HG02610 (cell line): ENCODE measurements at regions not wholly inside any gene's neighbourhood (a gene's known extent, or its start where the extent isn't known, plus 50 kb on each side); places are given as distances from the start of the nearest gene placed in this dataset.

Experiments
- ATAC-seq: cut with Tn5 transposase; IDR thresholded peaks from one replicate; pipeline ENCODE4 v1.9.1; 2021; ENCODE audit warnings: mild to moderate bottlenecking, moderate library complexity; ENCODE audit not compliant: unreplicated experiment

DNA sequence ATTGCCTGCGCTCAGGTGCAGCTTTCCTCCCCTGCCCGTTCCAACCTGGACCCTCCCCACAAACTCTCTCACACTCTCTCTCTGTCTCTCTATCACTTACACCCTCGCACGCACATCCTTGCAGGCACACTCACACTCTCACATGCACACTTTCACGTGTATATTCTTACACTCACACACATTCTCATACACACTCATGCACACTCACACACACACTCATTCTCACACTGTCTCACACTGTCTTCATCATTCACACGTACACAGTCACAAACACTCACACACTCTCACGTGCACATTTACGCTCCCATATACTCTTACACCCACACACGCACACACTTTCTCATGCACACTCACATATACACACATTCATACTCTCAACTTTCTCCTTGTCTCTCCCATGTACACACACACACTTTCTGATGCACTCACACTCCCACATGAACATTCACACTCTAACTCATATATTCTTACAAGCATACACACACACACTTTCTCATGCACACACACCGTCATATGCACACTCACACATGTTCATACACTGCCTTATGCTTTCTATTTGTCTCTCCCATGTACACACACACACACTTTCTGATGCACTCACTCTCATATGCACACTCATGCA lies 229.3 kb downstream of the SNX18 start:
- no peak for ATAC-seq

- ATAC-seq, result no peak
These were observed 228.8 kb downstream of the SNX18 start for GRCh38 chr5:54746346-54746745.

GRCh38 chr5:54745599-54745998 lies 228.0 kb downstream of the SNX18 start:
- ATAC-seq, result no peak

- peak; percentile 86 for ATAC-seq
These were observed 226.6 kb downstream of the SNX18 start for GRCh38 chr5:54743997-54744788.

DNA sequence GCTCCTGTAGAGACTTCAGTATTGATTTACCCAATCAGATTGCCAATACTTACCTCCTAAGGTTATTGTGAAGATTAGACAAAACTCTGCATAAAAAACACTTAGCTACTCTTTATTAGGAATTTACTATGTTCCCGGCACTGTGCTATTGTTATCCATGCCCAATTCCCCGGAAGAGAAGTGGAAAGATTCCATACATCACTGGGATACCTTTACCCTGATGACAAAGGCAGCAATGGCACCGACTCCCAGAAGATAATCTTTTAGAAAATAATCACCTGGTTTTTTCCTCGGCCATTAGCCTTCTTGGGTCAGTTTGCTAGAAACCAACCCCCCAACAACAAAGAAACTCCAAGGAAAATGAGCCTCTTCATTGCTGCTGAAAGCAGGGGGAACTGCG lies 226.0 kb downstream of the SNX18 start:
- no peak for ATAC-seq

DNA sequence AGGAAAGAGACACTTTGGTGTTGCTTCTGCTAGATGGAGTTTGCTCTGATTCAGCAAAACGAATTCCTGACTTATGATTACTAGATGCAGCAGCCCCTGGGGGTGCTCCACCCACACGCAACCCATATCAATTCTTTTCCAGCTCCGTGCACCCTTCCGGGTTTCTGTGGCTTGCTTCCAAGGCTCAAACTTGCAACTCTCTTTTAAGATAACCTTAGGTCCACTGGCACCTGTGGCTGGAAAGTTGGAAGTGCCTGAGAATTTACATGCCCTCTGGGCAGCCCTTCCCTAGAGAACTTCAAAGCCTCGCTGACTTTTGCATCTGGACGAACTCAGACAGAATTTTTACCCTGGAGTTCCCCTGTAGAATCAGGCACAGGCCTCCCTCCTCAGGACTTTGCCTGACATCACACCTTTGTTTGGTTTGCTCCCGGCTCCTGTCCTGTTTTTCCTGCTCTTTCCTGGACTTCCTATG lies 224.9 kb downstream of the SNX18 start:
- ATAC-seq, result no peak

DNA sequence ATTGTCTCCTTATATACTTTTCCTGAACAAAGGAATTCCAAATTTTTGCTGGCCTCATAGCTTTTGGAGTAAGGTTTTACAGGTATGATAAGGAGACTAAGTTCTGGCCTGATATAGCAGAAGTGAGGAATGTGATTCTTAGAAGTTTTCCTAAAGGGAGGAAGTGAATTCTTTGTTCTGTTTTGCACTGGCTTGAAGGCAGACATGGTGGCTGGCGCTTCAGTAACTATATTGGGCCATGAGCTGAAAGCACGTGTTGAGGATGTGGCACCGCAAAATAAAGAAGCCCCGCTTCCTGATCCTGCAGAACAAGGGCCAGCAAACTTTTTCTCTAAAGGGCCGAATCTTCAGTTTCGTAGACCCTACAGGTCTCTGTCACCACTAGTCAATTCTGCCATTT lies 224.2 kb downstream of the SNX18 start:
- no peak for ATAC-seq

DNA sequence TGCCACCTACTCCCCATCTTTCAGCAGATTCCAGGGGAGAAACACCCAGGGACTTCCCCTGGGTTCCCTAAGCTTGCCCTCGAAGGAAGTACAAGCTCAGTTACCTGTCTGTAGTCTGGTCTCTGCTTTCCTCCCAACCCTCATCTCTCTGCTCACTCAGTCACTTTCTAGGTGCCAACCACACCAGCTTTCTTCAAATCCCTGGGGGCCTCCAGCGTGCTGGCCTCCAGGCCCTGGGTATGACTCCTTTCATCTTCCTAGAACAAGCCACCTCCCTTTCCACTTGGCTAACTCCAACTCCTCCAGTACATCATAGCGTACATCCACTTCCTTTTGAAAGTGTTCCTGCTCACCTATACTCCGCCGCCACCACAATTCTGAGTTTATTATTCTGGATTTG lies 222.6 kb downstream of the SNX18 start:
- ATAC-seq, result no peak

- no peak for ATAC-seq
These were observed 221.8 kb downstream of the SNX18 start for GRCh38 chr5:54739371-54739770.

- ATAC-seq, result no peak
These were observed 221.4 kb downstream of the SNX18 start for GRCh38 chr5:54738973-54739367.

DNA sequence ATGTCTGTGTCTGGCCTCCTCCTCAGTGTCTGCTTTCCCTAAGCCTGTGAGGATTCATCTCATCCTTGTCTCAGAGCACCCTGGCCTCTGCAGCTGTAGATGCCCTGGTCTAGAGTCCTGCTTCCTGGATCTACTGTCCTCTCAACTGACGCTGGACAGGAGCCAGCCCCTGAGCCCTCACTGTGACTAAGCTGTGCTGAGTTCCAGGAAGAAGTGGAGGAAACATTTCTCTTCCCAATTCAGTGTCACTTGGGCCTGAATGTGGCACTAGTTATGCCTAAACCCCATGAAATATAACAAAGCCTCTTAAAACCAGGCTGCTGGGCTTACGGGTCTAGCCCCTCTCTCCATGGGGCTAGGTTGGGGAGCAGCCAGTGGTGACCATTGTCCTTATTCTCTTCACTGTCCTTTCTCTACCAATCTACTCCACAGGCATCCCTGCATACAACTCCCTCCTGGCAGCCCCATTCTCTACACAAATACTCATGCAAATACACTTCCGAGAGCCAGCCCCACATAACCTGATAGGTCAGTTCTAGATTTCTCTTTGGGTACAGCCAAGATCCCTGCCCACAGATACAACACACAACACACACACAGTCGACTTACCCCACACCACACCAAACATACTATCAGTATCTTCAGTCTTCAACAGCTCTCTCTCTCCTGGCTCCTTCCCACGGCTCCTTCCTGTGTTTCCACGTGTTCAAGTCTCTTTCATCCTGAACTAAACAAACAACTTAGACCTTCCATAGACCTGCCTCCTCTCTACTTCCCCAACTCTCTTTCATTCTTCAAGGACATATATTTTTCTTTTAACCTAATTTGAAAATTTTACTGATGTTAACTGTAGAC lies 220.8 kb downstream of the SNX18 start:
- ATAC-seq, result no peak

DNA sequence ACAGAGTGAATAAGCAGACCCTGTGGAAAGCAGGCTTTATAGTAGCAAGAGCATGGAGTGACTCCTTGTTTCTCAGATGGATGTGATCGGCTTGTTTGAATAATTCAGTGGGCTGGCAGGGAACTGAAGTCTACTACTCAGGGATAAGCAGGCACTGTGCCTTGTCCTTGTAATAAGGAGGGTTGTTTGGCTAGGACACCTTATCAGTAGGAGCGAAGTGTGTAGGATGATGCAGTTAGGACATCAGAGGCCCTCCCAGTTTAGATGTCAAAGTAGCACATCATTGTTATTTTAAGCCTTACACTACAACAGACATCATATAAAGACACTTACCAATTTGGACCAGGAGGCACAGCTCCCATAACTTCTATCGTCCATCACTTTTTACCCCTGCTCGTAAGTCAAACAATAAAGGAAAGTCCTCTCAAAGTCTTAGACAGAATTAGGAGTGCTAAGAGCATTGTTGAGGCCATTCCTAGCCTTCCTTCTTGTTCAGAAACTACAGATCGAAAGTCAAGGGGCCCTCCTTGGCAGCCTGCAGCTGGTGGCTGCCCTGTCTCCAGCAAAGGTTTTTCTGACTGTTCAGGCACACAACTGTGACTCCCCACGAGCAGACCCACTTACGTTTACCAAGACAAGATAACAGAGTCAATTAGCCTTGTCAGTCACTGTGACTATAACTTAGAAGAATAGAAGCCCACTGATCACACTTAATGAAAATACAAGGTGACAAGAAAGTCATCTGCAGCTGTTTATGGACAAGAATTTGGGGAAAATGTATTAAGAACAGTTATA lies 218.6 kb downstream of the SNX18 start:
- no peak for ATAC-seq

DNA sequence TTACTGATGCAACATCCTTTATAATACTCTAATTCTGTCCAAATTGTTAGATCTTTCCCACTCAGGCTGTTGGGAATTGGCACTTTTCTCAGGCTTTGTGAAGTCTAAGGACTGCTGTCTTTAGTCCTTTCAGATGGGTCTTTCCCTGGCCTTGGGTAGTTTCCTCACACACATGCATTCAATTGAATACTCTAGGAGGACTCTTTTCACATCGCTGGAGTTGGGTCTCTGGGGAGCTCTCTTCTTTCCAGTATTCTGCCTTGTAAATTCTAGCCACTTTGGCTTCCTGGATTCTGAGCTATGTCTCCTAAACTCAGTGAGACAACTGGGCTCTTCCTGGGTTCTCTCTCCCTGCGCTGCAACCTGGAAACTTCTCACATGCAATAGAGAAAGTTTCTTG lies 215.5 kb downstream of the SNX18 start:
- no peak for ATAC-seq

DNA sequence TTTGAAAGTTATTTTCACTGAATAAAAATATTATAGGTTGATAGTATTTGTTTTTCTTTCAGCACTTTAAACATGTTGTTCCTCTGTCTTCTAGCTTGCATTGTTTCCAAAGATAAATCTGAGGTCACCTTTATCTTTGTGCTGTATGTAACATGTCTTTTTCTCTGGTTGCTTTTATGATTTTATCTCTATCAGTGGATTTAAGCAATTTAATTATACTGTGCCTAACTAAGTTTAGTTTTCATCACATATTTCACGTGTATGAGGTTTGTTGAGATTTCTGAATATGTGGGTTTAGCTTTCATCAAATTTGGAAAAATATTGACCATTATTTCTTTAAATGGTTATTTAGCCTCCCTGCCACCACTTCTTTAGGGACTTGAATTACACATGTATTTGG lies 214.5 kb downstream of the SNX18 start:
- ATAC-seq, result no peak

GRCh38 chr5:54728588-54728915 lies 211.0 kb downstream of the SNX18 start:
- ATAC-seq, result no peak

- ATAC-seq, result no peak
These were observed 210.5 kb downstream of the SNX18 start for GRCh38 chr5:54727874-54728587.

DNA sequence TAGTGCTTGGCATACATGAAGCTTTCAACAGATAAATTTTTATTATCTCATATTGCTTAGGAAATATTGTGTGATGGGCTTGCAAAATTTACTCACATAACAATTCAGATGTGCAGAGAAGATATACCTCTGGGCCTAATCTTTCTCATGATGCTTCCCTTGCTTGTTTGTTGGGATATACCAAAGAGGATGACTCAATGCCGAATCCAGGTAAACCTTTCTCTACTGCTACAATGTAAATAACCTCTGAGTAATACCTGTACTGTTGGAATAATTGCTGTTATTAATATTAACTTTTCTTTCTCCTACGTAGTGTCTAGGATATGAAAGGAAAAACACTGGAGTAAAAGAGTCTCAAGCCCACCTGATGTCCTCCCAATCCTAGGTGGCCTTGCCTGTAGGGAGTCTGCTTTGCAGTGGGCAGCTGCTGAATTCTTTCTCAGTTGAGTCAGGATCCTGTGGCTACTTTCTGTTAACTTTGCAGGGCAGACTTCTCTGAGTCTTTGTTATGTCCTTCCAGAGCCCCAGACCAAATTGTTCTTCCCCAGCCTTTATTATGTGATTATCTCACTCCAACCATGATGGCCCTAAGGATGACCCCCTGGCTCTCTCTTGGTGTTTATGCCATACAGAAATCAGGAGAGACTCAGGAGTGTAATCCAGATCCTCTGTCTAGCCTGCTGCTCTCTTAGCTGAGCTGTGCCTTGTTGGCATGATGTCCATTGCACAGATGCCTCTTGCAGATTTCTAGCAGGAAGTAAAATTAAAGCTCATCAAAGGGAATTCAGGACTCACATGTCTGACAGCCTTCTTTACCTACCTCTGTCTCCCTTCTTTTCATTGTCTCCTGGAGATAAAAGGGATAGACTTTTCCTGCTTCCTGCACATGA lies 208.1 kb downstream of the SNX18 start:
- no peak for ATAC-seq

GRCh38 chr5:54722846-54723433 lies 205.4 kb downstream of the SNX18 start:
- no peak for ATAC-seq
